HG03520 (cell line): ENCODE measurements at regions not wholly inside any gene's neighbourhood (a gene's known extent, or its start where the extent isn't known, plus 50 kb on each side); places are given as distances from the start of the nearest gene placed in this dataset.

Source experiments
- ATAC-seq: cut with Tn5 transposase; IDR thresholded peaks from one replicate; pipeline ENCODE4 v1.9.1; 2021; ENCODE audit warnings: mild to moderate bottlenecking, moderate library complexity; ENCODE audit not compliant: unreplicated experiment

- no peak for ATAC-seq
These were observed 352.6 kb downstream of the CSNK1G3 start for GRCh38 chr5:123864578-123864977.

GRCh38 chr5:123858938-123859337 lies 347.0 kb downstream of the CSNK1G3 start:
- ATAC-seq: no peak

- no peak for ATAC-seq
These were observed 344.8 kb downstream of the CSNK1G3 start for GRCh38 chr5:123856766-123857165.

GRCh38 chr5:123855609-123856008 lies 343.6 kb downstream of the CSNK1G3 start:
- no peak for ATAC-seq

- no peak for ATAC-seq
These were observed 333.6 kb downstream of the CSNK1G3 start for GRCh38 chr5:123845356-123846100.

GRCh38 chr5:123844873-123845272 lies 332.9 kb downstream of the CSNK1G3 start:
- no peak for ATAC-seq

GRCh38 chr5:123835421-123835820 lies 323.4 kb downstream of the CSNK1G3 start:
- no peak for ATAC-seq

GRCh38 chr5:123830575-123830974 lies 318.6 kb downstream of the CSNK1G3 start:
- no peak for ATAC-seq

GRCh38 chr5:123827811-123828210 lies 315.8 kb downstream of the CSNK1G3 start:
- no peak for ATAC-seq

GRCh38 chr5:123819833-123820232 lies 307.9 kb downstream of the CSNK1G3 start:
- ATAC-seq: no peak

GRCh38 chr5:123819386-123819785 lies 307.4 kb downstream of the CSNK1G3 start:
- ATAC-seq: no peak

GRCh38 chr5:123817267-123817666 lies 305.3 kb downstream of the CSNK1G3 start:
- ATAC-seq: no peak

GRCh38 chr5:123814801-123815470 lies 303.0 kb downstream of the CSNK1G3 start:
- no peak for ATAC-seq

GRCh38 chr5:123813937-123814624 lies 302.1 kb downstream of the CSNK1G3 start:
- no peak for ATAC-seq

- no peak for ATAC-seq
These were observed 301.3 kb downstream of the CSNK1G3 start for GRCh38 chr5:123813264-123813663.

- no peak for ATAC-seq
These were observed 299.9 kb downstream of the CSNK1G3 start for GRCh38 chr5:123811831-123812230.

GRCh38 chr5:123810746-123811340 lies 298.9 kb downstream of the CSNK1G3 start:
- no peak for ATAC-seq

GRCh38 chr5:123810253-123810652 lies 298.3 kb downstream of the CSNK1G3 start:
- ATAC-seq: no peak

GRCh38 chr5:123809594-123810221 lies 297.7 kb downstream of the CSNK1G3 start:
- ATAC-seq: no peak

- no peak for ATAC-seq
These were observed 296.7 kb downstream of the CSNK1G3 start for GRCh38 chr5:123808461-123809380.
